CD4-positive, alpha-beta T cell treated with Interleukin-12 subunit alpha and Interleukin-12 subunit beta, for 1 hour (primary cell): ENCODE measurements at regions not wholly inside any gene's neighbourhood (a gene's known extent, or its start where the extent isn't known, plus 50 kb on each side); places are given as distances from the start of the nearest gene placed in this dataset.
"Not testable (repeated sequence)": the region's sequence is repeated elsewhere in the genome, so short reads cannot be mapped to it uniquely, and the experiment has no call there.

Source experiments
- DNase-seq: peaks from one replicate; pipeline ENCODE4 v3.0.0-alpha.2; 2020

DNA sequence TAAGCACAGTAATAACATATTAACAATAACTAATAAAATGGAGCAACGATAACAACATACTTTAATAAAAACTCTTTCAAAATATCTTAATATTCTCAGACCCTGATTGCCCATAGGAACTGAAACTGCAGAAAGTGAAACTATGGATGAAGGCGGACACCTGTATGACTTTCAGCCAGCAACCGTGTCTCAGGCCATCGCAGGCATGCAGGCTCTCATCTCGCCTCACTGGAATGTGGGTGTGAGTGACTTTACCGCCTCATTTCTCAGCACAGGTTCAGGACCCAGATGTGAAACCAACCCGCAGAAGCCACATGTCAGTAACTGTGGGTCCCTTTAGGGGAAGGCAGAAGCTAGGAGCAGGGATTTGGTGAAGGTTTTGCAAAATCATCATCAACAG, 539.1 kb downstream of the FAM181B start:
- DNase-seq, result no peak

DNA sequence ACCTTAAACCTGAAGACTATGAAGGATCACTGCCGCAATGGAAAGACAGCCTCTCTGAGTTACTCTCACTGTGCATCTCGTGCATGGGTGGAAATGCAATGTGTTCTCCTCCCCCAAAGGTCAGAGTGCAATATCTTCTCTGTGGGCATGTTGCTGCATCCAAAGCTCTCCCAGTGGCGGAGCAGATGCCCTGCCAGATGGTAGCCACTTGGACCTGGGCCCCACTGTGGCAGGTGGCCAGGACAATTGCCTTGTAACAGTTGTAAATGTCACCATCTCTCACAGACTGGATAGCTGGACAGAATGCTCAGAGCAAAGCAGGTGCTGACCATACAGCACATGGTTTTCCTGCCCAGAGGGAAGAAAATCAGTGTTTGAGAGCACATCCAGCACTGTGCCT, 542.0 kb downstream of the FAM181B start:
- no peak for DNase-seq

DNA sequence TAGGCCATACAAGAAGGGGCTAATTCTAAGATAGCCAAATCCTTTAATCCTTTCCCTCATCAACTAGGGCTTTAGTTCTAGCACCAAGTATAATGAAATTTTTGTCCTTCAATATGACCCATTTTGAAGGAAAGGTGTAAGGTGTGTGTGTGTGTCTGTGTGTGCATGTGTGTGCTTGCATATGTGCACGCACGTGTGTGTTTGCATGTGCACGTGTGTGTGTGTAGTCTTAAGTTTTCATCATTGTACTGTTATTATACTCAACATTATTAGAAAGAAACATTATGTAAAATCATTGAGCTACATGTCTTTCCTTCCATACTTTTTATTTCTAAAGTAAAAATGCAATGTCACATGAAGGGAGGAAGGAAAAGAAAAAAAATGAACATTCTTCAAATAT, 547.7 kb downstream of the FAM181B start:
- DNase-seq, result no peak

DNA sequence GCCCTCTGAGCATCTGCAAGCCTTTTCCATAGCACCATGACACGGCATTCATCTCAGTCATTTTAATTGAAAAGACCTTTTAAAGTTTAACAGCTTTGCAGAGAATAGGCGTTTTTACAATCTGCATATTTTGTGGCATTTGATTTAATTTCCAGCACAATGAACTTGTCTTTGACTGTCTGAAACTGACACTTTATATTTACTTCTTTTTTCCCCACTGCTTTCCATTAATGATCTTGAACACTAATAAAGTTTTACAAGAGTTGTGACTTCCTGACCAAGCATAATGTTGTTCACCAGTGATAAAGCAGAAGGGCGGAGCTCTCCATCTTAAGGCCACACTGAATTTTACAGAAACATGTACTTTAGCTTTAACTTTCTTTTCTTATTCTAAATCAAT, 548.7 kb downstream of the FAM181B start:
- DNase-seq, result no peak

DNA sequence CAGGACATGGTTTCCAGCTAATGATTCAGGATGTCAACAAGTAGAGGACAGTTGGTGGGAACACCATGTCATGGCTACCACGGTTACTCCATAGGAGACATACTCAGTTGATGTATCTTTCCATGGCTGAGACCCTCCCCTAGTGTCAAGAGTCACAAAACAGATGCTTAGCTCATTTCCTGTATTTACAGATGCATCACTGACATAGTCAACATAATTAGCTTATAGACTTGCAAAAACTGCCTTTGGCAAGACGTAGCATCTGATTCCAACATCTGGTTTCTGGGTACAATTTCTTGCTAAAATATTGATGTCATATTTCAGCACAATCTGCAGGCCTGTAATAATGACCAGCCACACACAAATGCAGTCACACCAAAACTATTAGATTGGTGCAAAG, 550.3 kb downstream of the FAM181B start:
- DNase-seq, result no peak

DNA sequence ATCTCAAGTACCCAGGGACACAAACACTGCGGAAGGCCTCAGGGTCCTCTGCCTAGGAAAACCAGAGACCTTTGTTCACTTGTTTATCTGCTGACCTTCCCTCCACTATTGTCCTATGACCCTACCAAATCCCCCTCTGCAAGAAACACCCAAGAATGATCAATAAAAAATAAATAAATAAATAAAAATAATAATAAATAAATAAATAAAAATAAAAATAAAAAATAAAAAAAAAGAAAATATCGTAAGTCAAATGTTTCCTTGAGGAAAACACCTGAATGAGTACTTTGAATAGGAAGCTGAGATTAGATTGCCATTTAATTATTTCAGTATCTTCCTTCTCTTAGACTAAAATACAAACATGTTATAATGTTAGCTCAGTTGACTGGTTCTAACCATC, 551.0 kb downstream of the FAM181B start:
- DNase-seq, result not testable (repeated sequence)

DNA sequence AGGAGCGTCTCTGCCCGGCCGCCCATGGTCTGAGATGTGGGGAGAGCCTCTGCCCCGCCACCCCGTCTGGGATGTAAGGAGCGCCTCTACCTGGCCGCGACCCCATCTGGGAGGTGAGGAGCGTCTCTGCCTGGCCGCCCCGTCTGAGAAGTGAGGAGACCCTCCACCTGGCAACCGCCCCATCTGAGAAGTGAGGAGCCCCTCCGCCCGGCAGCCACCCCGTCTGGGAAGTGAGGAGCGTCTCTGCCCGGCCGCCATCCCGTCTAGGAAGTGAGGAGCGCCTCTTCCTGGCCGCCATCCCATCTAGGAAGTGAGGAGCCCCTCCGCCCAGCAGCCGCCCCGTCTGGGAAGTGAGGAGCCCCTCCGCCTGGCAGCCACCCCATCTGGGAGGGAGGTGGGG, 551.9 kb downstream of the FAM181B start:
- not testable (repeated sequence) for DNase-seq

DNA sequence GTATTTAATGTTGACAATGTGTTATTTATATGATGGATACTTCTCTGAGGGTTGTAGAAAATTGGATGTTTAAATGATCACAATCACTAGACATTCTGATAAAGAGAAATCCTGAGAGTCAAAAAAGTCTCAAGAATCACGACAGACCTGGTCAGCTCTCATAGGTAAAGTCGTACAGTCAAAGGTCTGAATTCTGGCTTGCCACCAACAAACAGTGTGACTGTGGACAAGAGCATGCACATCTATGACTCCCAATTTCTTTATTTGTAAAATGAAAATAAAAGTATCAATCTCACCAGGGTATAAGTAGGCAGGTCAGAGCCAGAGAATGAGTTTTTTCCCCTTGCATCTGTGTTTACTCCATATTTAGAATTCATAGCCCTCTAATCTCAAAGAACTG, 556.7 kb downstream of the FAM181B start:
- DNase-seq, result no peak

DNA sequence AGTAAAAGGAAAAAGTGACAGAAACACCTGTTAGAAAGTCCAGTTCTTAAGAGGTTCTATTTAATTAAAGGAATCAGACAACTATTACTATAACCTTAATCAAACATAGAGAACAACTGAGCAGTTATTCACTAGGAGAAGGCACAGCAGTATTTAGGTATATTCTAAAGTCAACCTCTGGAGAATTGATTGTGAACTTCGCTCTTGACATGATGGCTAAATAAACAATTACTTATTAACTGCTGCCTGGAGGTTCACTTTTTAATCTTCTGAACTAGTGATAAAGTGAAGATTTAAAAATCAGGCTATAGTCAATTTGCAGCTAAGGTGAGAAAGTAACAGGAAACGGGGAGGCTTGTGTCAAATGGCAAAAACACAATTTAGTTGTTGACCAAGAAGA, 557.3 kb downstream of the FAM181B start:
- no peak for DNase-seq

DNA sequence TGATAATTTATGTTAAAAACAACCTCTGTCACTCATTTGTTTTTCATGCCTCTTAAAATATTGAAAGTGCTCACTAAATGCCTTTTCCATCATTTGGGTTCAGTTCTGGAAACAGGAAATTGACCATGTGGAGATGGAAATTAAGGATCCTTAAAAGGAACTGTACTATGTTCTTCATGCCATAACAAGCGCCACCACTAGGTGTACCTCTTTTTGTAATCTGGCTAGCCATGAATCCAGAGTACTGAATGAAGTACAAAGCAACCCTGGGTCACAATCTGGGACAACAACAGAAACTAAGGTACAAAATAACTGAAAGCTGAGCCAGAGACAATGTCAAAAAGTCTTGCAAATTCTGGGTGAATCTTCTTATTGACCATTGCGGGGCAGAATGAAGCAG, 559.1 kb downstream of the FAM181B start:
- no peak for DNase-seq

DNA sequence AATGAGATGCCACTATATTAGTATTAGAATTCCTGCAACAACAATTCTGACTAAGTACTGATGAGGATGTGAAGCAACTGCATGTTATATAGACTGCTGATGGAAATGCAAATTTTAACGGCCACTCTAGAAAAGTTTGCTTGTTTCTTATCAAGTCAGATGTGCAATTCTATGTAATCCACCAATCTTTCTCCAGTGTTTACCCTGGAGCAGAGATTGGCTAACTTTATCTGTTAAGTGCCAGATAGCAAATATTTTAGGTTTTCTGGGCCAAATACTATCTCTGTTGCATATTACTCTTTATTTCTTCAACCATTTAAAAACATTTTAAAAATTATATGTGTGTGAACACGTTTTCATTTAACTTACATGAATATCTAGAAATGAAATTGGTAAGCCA, 586.9 kb downstream of the FAM181B start:
- DNase-seq, result no peak

DNA sequence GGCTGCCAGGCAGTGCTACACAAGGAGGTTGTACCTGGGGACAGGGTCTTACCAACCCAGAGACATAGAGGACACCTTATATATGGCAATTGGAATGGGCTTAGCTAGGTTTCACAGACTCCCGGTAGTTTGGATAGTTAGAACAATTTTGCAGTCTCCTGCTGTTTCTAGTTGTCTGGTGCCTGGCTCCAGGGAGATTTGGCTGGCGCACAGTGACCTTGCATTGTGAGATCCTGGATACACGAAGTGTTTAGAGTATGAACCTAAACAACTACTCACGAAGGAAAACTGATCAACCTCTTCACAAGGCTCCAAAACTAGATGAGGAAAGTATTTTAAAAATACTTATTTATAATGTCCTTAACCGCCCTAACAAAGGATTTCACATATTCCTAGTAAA, 614.7 kb downstream of the FAM181B start:
- DNase-seq, result no peak

DNA sequence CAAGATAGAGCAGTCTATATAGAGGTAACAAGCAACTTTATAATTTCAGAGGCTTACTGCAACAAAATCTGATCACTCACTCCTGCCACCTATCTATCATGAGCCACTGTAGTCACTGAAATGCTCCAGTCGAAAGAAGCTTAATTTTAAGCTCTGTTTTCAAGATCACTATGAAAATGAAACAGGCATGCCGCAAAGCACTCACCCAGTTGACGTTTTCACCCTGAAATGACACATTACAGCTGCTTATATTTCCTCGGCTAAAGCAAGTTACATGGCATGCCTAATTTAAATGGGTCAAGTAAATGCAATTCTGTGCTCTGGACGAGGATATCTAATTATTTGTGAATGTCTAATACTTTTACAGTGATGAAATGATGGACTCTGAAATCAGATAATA, 616.3 kb downstream of the FAM181B start:
- no peak for DNase-seq

DNA sequence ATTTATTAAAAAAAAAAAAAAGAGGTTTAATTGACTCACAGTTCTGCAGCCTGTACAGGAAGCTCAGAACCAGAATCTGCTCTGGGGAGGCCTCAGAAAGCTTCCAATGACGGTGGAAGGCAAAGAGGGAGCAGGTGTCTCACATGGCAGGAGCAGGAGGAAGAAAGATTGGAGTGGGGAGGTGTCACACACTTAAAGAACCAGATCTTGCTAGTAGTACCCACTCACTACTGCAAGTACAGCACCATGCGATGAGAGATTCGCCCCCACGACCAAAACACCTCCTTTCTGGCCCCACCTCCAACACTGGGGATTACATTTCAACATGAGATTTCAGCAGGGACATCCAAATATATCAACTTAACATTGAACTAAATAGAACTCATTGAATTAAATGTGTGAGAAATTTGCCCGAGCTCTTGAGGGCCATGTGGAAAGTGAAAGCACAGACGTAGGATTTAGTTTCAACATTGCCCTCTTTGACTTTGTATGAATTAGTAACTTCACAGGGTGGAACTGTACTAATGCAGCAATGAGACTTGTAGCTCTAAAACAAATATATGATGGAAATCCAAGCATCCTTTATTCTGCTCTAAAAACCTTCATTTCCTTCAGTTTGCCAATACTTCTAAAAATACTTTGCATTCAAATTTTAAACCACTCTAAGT, 628.2 kb downstream of the FAM181B start:
- DNase-seq, result no peak

DNA sequence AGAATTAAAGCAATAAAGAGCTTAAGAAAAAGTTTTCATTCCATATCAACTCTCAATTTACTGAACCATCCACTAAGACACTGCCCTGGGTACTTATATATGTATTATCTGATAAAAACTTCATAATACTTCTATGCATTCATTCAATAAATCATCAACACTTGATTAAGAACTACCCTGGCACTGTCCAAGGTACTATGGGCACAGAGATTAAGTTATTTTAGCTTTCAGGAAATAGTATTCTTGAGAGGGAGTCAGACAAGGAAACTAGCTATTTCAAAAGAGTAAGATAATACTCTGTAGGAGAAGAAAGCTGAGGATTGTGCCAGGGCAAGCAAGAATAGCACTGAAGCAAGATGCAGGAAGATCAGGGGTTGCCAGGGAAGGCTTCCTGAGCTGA, 640.8 kb downstream of the FAM181B start:
- DNase-seq, result no peak

DNA sequence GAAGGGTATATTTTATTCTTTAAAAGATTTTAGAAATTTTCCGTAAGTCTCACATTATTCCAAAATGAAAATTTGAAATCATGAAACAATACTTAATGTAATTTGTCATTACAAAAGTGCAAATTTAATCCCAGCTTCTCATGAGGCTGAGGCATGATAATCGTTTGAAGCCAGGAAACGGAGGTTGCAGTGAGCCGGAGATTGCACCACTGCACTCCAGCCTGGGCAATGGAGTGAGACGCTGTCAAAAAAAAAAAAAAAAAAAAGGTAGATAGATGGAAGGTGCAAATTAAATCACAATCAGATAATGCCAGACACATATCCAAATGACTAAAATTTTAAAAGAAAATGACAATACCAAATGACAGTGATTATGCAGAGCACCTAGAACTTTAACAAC, 644.2 kb downstream of the FAM181B start:
- DNase-seq, result no peak

DNA sequence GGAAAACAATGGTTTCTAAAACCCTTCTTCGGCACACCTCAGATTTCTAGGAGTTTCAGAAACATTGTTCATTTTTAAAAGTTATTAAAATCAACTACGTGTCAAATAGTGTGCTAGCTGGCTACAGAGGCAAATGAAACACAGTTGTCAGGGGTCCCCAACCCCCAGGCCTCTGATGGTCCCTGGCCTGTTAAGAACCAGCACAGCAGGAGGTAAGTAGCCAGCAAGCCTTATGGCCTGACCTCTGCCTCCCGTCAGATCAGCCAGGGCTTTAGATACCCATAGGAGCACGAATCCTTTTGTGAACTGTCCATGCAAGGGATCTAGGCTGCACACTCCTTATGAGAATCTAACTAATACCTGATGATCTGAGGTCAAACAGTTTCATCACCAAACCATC, 648.2 kb downstream of the FAM181B start:
- DNase-seq, result no peak

DNA sequence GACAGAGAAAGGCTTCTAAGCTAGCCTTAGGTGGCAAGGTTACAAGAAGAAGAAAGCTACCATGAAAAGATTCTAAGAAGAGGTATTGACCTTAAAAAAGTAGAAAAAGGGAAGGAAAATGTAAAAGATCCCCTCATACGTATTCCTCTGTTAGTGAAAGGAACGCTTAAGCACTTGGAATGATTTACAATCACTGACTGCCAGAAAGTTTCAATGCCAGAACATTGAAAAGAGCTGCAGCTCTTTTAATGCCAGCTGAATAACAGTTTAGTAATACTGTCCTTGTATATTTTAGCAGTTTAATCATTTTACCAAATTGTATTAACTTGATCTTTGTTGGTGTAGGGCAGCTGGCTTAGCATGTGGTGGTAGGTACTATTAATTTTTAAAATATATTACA, 650.7 kb downstream of the FAM181B start:
- DNase-seq, result no peak

DNA sequence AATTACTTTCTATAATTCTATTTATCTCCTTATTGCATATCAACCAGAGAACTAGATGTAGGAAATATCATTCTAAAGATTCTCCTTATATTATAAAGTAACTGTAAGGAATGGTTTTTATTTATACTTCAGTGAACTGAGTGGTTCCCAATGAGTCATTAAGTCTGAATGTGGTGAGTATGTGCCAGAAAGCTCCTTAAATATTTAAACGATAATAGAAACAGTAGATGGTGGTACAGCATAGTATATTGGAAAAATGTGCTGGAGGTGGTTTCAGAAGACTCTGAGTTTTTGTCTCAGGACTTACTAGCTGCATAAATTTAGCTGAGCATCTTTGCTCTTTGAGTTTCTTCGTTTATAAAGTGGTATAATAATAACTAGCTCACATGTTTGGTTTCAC, 653.5 kb downstream of the FAM181B start:
- DNase-seq, result no peak

DNA sequence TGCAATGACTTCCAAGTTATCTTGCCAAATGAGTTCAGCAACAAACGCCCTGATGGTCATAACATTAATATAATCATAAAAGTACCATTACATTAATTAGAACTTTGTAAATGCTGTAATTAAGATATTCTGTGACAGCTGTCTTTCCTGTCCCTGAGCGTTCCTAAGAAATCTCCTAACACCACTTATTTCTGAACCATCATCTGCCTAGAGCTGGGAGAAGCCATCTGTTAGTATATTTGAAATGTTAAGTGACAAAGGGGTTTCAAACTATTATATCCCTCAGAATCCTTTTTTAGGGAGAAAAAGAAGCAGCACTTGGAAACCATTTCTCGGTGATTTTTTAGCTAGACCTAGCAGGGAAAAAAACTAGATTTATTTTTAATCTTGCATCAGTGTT, 657.5 kb downstream of the FAM181B start:
- DNase-seq, result no peak

DNA sequence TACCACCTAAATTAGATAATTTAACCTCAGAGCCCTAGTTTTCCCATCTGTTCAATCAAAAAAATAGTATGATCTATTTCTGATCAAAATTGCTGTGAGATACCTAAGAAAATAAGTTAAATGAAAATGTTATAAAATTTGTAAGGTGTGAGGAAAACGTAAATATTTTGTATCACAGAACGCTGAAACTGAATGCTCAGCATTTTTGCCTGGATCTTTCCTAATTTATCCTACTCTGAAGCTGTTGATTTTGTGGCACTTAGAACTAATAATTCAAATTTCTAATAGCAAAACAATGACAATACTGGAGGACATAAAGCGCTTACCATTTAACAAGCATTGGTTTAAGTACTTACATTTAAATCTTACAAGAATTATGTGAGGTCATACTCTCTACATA, 674.2 kb downstream of the FAM181B start:
- DNase-seq, result no peak

DNA sequence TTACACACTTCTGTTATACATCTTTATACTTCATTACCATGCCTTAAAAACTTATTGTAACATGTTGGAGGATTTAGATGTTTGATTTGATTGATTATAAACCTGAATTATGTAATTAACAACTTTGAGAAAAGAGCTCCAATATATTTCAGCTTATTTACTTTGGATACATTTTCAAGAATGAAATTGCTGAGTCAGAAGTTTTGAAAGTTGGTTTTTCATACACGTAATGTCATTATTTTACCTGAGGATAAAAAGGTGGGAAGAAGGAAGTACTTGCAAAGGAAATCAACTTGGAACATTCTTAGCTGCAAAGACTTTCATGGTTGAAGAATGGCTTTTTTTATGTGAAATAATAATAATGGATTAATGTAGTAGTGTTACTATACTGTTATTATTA, 677.2 kb downstream of the FAM181B start:
- DNase-seq, result no peak

DNA sequence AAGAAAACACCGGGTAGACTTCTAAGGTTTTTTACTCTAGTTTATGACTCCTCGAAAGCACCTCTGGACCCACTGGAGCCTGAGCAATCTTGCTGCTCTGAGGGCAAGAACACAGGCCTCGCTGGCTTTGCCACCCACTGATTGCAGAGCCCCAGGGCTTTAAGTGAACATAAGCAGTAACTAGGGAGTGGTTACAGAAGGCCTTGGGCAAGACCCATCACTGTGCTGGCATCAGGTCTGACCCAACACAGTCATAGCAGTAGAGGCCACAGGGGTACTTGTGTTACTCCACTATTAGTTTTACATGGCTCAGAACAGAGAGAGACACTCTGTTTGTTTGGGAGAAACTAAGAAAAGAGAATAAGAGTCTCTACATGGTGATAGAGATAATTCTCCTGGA, 684.5 kb downstream of the FAM181B start:
- DNase-seq, result no peak

DNA sequence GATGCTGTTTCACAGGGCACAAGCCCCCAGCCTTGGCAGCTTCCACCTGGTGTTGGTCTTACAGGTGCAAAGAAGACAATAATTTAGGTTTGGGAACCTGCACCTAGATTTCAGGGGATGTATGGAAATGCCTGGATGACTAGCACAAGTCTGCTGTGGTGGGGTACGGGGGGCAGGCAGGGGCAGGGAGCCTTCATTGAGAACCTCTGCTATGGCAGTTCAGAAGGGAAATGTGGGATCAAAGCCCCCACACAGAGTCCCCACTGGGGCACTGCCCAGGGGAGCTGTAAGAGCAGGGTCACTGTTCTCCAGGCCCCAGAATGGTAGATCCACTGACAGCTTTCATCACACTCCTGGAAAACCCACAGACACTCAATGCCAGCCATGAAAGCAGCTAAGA, 686.5 kb downstream of the FAM181B start:
- DNase-seq, result no peak

DNA sequence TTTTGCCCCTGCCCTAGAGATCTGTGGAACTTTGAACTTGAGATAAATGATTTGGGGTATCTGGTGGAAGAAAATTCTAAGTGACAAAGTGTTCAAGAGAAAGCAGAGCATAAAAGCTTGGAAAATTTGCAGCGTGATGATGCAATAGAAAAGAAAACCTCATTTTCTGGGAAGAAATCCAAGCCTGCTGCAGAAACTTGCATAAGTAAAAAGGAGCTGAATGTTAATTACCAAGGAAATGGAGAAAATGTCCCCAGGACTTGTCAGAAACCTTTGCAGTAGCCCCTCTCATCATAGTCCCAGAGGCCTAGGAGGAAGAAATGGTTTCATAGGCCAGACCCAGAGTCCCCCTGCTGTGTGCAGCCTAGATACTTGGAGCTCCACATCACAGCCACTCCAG, 686.9 kb downstream of the FAM181B start:
- no peak for DNase-seq
